PC-9 (cell line): ENCODE measurements at regions not wholly inside any gene's neighbourhood (a gene's known extent, or its start where the extent isn't known, plus 50 kb on each side); places are given as distances from the start of the nearest gene placed in this dataset.

Source experiments
- BruUV-seq: library from RNA; stranded (reverse); fragments of 400-500 nt; replicated peaks from 2 replicates; lab custom pipeline; 2021; lab: Mats Ljungman, UMichigan
- CTCF ChIA-PET: fragments of 300-600 bp; sonication (Branson Sonifier 250); formaldehyde crosslinking; loops from one replicate; lab custom pipeline; 2022; ENCODE audit warnings: antibody characterized with exemption; lab: Charles Lee
- POLR2A ChIA-PET: fragments of 300-600 bp; sonication (Branson Sonifier 250); formaldehyde crosslinking; loops from one replicate; lab custom pipeline; 2022; ENCODE audit warnings: antibody characterized with exemption; ENCODE audit not compliant: unreplicated experiment; lab: Charles Lee
- DNase-seq, 2 experiments: peaks; one replicate each; pipeline versions ENCODE4 v3.0.0 to v3.0.0-alpha.2; 2015 to 2022; ENCODE audit warnings: mixed read lengths in 1 of 2
- H2AFZ ChIP-seq: fragments of 200-600 bp; sonication (generic); 2 replicates; pipeline ENCODE4 v1.8.1; 2017; ENCODE audit warnings: antibody characterized with exemption
- H3F3A ChIP-seq: fragments of 200-600 bp; sonication (generic); 2 replicates; pipeline ENCODE4 v1.8.1; 2017; ENCODE audit warnings: antibody characterized with exemption, mild to moderate bottlenecking, low read depth; ENCODE audit not compliant: insufficient read depth
- H3K27ac ChIP-seq: fragments of 200-600 bp; sonication (generic); 2 replicates; pipeline ENCODE4 v1.6.1; 2016; ENCODE audit warnings: mixed run types
- H3K27me3 ChIP-seq: fragments of 200-600 bp; sonication (generic); 2 replicates; pipeline ENCODE4 v1.6.1; 2016; ENCODE audit warnings: low read depth, mixed run types; ENCODE audit not compliant: insufficient read depth
- H3K36me3 ChIP-seq: fragments of 200-600 bp; sonication (generic); 2 replicates; pipeline ENCODE4 v1.6.1; 2016; ENCODE audit warnings: low read depth, mixed run types
- H3K4me1 ChIP-seq: fragments of 200-600 bp; sonication (generic); replicated peaks from 2 replicates; pipeline ENCODE4 v1.6.1; 2016; ENCODE audit warnings: mixed run types; ENCODE audit not compliant: insufficient read depth
- H3K4me2 ChIP-seq: fragments of 200-600 bp; sonication (generic); 2 replicates; pipeline ENCODE4 v1.6.1; 2017; ENCODE audit warnings: mixed run types
- H3K4me3 ChIP-seq: fragments of 200-600 bp; sonication (generic); 2 replicates; pipeline ENCODE4 v1.6.1; 2016; ENCODE audit warnings: mixed run types
- H3K79me2 ChIP-seq: fragments of 200-600 bp; sonication (generic); 2 replicates; pipeline ENCODE4 v1.6.1; 2017; ENCODE audit warnings: low read depth, mixed run types
- H3K9me2 ChIP-seq: fragments of 200-600 bp; sonication (generic); 2 replicates; pipeline ENCODE4 v1.8.1; 2017; ENCODE audit warnings: mild to moderate bottlenecking; ENCODE audit not compliant: insufficient read depth
- H3K9me3 ChIP-seq: fragments of 200-600 bp; sonication (generic); 2 replicates; pipeline ENCODE4 v1.8.1; 2016; ENCODE audit warnings: low read depth; ENCODE audit not compliant: insufficient read depth
- H4K20me1 ChIP-seq: fragments of 200-600 bp; sonication (generic); 2 replicates; pipeline ENCODE4 v1.8.1; 2017; ENCODE audit not compliant: insufficient read depth
- EZH2 ChIP-seq: fragments of 200-600 bp; sonication (generic); IDR thresholded peaks from 2 replicates; pipeline ENCODE4 v1.8.0; 2017; ENCODE audit warnings: antibody characterized with exemption, low read depth
- intact Hi-C: fragments of 100-400 bp; cut with micrococcal nuclease; formaldehyde crosslinking; loops from one replicate; pipeline ENCODE4 v1.10.0; 2022; ENCODE audit not compliant: unreplicated experiment
- TF ChIP-seq, protein P1 (sequence below): fragments of 200-600 bp; sonication (generic); conservative IDR thresholded peaks from 2 replicates; pipeline ENCODE4 v1.6.1; 2017; ENCODE audit warnings: mixed run types, antibody characterized with exemption, mild to moderate bottlenecking, moderate library complexity

DNA sequence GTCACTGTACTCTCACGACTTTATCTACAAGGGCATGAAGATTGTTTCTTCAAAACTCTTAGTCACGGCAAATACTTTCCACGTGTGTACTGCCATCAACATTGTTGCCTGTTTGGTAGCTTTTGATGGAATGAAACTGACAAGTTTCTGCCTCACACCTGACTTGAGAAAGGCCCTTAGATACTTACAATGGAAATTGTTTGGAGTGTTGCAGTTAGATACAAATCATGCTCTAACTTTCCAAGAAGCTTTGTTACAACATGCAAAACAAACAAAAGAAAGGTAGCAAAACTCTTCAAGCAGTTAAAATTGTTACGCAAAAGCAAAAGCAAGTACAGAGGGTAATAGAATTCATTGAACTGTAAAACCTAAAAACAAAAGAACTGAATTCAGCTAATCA, 91.1 kb upstream of the TLE4 start:
- Histone ChIP-seq H2AFZ (no peak overlapping the region), H4K20me1 (no peaks in the 10 kb centered on the region), H3K9me3 (no peaks in the 10 kb centered on the region), H3K4me1 (no peaks in the 10 kb centered on the region), H3K4me2 (no peak overlapping the region), H3K27ac (no peak overlapping the region), H3F3A (no peaks in the 10 kb centered on the region), H3K9me2 (no peaks in the 10 kb centered on the region), H3K79me2 (no peaks in the 10 kb centered on the region), H3K36me3 (no peaks in the 10 kb centered on the region), H3K4me3 (no peak overlapping the region), H3K27me3 (no peaks in the 10 kb centered on the region)
- POLR2A ChIA-PET = no interaction called here
- no peak for DNase-seq
- CTCF ChIA-PET = no interaction called here
- TF ChIP-seq, protein P1, sequence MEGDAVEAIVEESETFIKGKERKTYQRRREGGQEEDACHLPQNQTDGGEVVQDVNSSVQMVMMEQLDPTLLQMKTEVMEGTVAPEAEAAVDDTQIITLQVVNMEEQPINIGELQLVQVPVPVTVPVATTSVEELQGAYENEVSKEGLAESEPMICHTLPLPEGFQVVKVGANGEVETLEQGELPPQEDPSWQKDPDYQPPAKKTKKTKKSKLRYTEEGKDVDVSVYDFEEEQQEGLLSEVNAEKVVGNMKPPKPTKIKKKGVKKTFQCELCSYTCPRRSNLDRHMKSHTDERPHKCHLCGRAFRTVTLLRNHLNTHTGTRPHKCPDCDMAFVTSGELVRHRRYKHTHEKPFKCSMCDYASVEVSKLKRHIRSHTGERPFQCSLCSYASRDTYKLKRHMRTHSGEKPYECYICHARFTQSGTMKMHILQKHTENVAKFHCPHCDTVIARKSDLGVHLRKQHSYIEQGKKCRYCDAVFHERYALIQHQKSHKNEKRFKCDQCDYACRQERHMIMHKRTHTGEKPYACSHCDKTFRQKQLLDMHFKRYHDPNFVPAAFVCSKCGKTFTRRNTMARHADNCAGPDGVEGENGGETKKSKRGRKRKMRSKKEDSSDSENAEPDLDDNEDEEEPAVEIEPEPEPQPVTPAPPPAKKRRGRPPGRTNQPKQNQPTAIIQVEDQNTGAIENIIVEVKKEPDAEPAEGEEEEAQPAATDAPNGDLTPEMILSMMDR = no peak
- no peak for TF ChIP-seq EZH2
- no TSS peak for BruUV-seq
- intact Hi-C loops = no loop called here

DNA sequence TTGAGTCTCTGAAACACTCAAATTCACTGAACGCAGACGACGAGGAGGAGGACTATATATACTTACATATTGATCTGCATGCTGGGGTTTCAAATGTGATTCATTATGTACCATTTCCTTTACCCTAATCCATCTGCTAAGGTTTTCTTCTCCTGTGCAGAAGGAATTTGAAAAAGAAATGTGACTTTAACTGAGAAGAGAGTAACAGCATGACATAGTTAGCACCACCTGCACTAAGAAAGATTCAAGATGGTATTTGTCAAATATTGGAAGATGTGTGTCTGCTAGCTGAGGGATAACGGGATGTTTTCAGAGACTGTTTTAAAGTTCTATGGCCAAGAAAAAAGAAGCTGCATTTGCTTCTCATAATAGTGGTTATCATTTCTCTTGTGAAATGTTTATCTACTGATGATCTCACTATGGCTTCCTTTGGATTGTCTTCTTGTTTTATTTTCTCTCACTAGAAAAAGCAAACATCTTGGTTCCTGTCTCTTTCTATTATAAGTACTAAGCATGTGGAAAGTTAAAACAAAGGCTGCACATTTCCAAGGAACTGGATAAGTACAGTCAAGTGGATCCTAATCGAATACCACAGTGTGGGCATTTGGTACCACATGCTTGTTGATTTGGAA, 89.8 kb upstream of the TLE4 start:
- Histone ChIP-seq H3K36me3 (no peaks in the 10 kb centered on the region), H3K9me3 (no peaks in the 10 kb centered on the region), H3K4me1 (no peaks in the 10 kb centered on the region), H4K20me1 (no peaks in the 10 kb centered on the region), H3F3A (no peaks in the 10 kb centered on the region), H3K79me2 (no peaks in the 10 kb centered on the region), H3K4me3 (no peak overlapping the region), H3K27me3 (no peaks in the 10 kb centered on the region), H3K27ac (no peak overlapping the region), H2AFZ (no peak overlapping the region), H3K9me2 (no peaks in the 10 kb centered on the region), H3K4me2 (no peak overlapping the region)
- no peak for TF ChIP-seq EZH2
- TF ChIP-seq, protein P1 = no peak
- no peak for DNase-seq
- ChIA-PET CTCF (no interaction called here), POLR2A (no interaction called here)
- no TSS peak for BruUV-seq
- intact Hi-C loops = no loop called here

DNA sequence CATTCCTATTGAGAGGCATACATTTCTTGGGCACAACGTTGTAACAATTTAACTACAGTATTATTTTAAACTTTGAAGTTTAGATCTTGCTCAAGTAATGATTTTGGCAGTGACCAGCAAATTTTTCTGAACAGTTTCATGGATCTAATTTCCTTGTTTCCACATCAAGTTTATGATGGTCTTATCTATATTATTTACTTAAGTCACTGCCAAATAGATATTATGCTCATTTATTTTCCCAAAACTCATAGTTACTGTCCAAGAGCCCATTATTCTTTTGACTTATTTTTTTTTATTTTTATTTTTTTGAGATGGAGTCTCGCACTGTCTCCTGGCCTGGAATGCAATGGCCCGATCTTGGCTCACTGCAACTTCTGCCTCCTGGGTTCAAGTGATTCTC, 86.5 kb upstream of the TLE4 start:
- Histone ChIP-seq H3K9me3 (no peaks in the 10 kb centered on the region), H3K4me3 (no peak overlapping the region), H2AFZ (no peak overlapping the region), H4K20me1 (no peaks in the 10 kb centered on the region), H3K4me2 (no peak overlapping the region), H3K27ac (no peak overlapping the region), H3K4me1 (no peaks in the 10 kb centered on the region), H3K36me3 (no peaks in the 10 kb centered on the region), H3F3A (no peaks in the 10 kb centered on the region), H3K9me2 (no peaks in the 10 kb centered on the region), H3K27me3 (no peaks in the 10 kb centered on the region), H3K79me2 (no peaks in the 10 kb centered on the region)
- no TSS peak for BruUV-seq
- no peak for TF ChIP-seq EZH2
- TF ChIP-seq, protein P1 = no peak
- intact Hi-C loops = no loop called here
- DNase-seq = no peak
- POLR2A ChIA-PET = no interaction called here
- CTCF ChIA-PET = no interaction called here
